Endothelial cell of umbilical vein (primary cell): ENCODE measurements at regions not wholly inside any gene's neighbourhood (a gene's known extent, or its start where the extent isn't known, plus 50 kb on each side); places are given as distances from the start of the nearest gene placed in this dataset.

Experiments
- BruUV-seq: library from RNA; stranded (reverse); fragments of 400-500 nt; replicated peaks from 2 replicates; lab custom pipeline; 2021; lab: Mats Ljungman, UMichigan
- CTCF ChIA-PET: fragments of 300-600, 350-600 bp; sonication (Branson Sonifier 250); formaldehyde crosslinking; loops from one replicate; lab custom pipeline; 2021; ENCODE audit warnings: antibody characterized with exemption, inconsistent platforms; lab: Charles Lee
- POLR2A ChIA-PET: fragments of 300-600, 350-600 bp; sonication (Branson Sonifier 250); formaldehyde crosslinking; loops from one replicate; lab custom pipeline; 2021; ENCODE audit warnings: antibody characterized with exemption, inconsistent platforms; lab: Charles Lee
- DNase-seq: peaks from one replicate; pipeline ENCODE4 v3.0.0-alpha.2; 2011; ENCODE audit warnings: low read depth, low spot score
- FAIRE-seq: peaks from 2 replicates; lab custom pipeline; 2011; peaks lifted over from hg19 to GRCh38; lab: Jason Lieb, UNC
- H2AFZ ChIP-seq: 2 replicates; pipeline ENCODE4 v1.6.0; 2012; ENCODE audit warnings: low read depth, low read length, control low read depth, inconsistent platforms
- H3K27ac ChIP-seq: 2 replicates; pipeline ENCODE4 v1.5.1; 2011; ENCODE audit warnings: low read depth, mild to moderate bottlenecking, control low read depth, low read length, moderate library complexity; ENCODE audit not compliant: insufficient read depth
- H3K27me3 ChIP-seq, 2 experiments: 2 replicates each; pipeline versions ENCODE4 v1.6.0 to v1.6.1; 2011; ENCODE audit warnings: low read length in 2 of 2, mixed read lengths in 1 of 2; ENCODE audit not compliant: control insufficient read depth in 2 of 2, insufficient read depth in 2 of 2
- H3K36me3 ChIP-seq, 2 experiments: 2 replicates in 1 of 2; 3 replicates in 1 of 2; pipeline ENCODE4 v1.5.1; 2011; ENCODE audit warnings: low read length in 2 of 2, mild to moderate bottlenecking in 1 of 2, moderate library complexity in 1 of 2; ENCODE audit not compliant: control insufficient read depth in 2 of 2, insufficient read depth in 2 of 2; ENCODE audit errors: extremely low read depth in 1 of 2
- H3K4me1 ChIP-seq: 3 replicates; pipeline ENCODE4 v1.5.1; 2011; ENCODE audit warnings: mild to moderate bottlenecking, low read length; ENCODE audit not compliant: control insufficient read depth, insufficient read depth; ENCODE audit errors: extremely low read depth
- H3K4me2 ChIP-seq: 2 replicates; pipeline ENCODE4 v1.6.1; 2011; ENCODE audit warnings: low read length, control low read depth, mixed read lengths; ENCODE audit not compliant: insufficient read depth
- H3K4me3 ChIP-seq, 3 experiments: fragments of 200-600 bp in 1 of 3; sonication (generic), shearing (Covaris generic) in 1 of 3; replicated peaks in 1 of 3; 2 replicates each; pipeline ENCODE4 v1.5.1; 2011 to 2016; ENCODE audit warnings: control low read depth in 3 of 3, low read length in 3 of 3, mild to moderate bottlenecking in 2 of 3, inconsistent platforms in 1 of 3, low read depth in 1 of 3, moderate library complexity in 1 of 3; ENCODE audit not compliant: insufficient read depth in 1 of 3
- H3K79me2 ChIP-seq: 2 replicates; pipeline ENCODE4 v1.6.0; 2012; ENCODE audit warnings: low read length, inconsistent platforms; ENCODE audit not compliant: control insufficient read depth, insufficient read depth
- H3K9ac ChIP-seq: replicated peaks from 2 replicates; pipeline ENCODE3; 2011; ENCODE audit warnings: low read length, control low read depth; ENCODE audit not compliant: insufficient read depth; ENCODE audit errors: extremely low read depth
- H3K9me1 ChIP-seq: replicated peaks from 3 replicates; pipeline ENCODE4 v1.6.0; 2011; ENCODE audit warnings: mild to moderate bottlenecking, low read length; ENCODE audit not compliant: control insufficient read depth, insufficient read depth; ENCODE audit errors: extremely low read depth
- H3K9me3 ChIP-seq: replicated peaks from 2 replicates; pipeline ENCODE4 v1.5.1; 2012; ENCODE audit warnings: low read length, inconsistent platforms; ENCODE audit not compliant: control insufficient read depth, insufficient read depth
- H4K20me1 ChIP-seq: replicated peaks from 2 replicates; pipeline ENCODE3; 2011; ENCODE audit warnings: mild to moderate bottlenecking, low read length; ENCODE audit not compliant: control insufficient read depth, insufficient read depth; ENCODE audit errors: extremely low read depth
- CTCF ChIP-seq, 2 donors: IDR thresholded peaks; 1 replicate in 1 of 2; 2 replicates in 1 of 2; pipeline ENCODE4 v1.5.1; 2011; ENCODE audit warnings: low read length in 2 of 2, mild to moderate bottlenecking in 2 of 2, moderate library complexity in 2 of 2, control low read depth in 1 of 2, inconsistent platforms in 1 of 2, low read depth in 1 of 2; ENCODE audit not compliant: insufficient read depth in 1 of 2; ENCODE audit errors: extremely low read depth in 1 of 2
- FOS ChIP-seq: IDR thresholded peaks from 2 replicates; pipeline ENCODE4 v1.6.1; 2011; ENCODE audit warnings: mild to moderate bottlenecking, low read length, moderate library complexity, borderline replicate concordance; ENCODE audit not compliant: insufficient read depth
- MYC ChIP-seq: IDR thresholded peaks from one replicate; pipeline ENCODE4 v1.6.1; 2011; ENCODE audit warnings: mild to moderate bottlenecking, low read depth, low read length
- dilution Hi-C: fragments of 300-500 bp; cut with MboI; formaldehyde crosslinking; loops from one replicate; pipeline ENCODE4 v1.15.0; 2019; ENCODE audit warnings: low sequenced_read_pairs; ENCODE audit not compliant: extremely low pct_ligation_motif_present
- intact Hi-C: fragments of 100-400 bp; cut with micrococcal nuclease; formaldehyde crosslinking; loops from one replicate; pipeline ENCODE4 v1.10.0; 2022

- H3K9ac ChIP-seq = no peak overlapping the region
- no peaks in the 10 kb centered on the region for H4K20me1 ChIP-seq
- intact Hi-C loops = no loop called here
- dilution Hi-C loops = no loop called here
- POLR2A ChIA-PET = no interaction called here
- no peak overlapping the region for H3K4me3 ChIP-seq
- H3K4me2 ChIP-seq = no peak overlapping the region
- no peaks in the 10 kb centered on the region for H3K27me3 ChIP-seq
- no peaks in the 10 kb centered on the region for H3K36me3 ChIP-seq
- CTCF ChIA-PET = no interaction called here
- FAIRE-seq (no peak), DNase-seq (no peak)
- BruUV-seq = no TSS peak
- peaks cover 6% of the 10 kb centered on the region for H3K9me3 ChIP-seq
- H3K4me1 ChIP-seq = no peaks in the 10 kb centered on the region
- H3K27ac ChIP-seq = no peak overlapping the region
- no peaks in the 10 kb centered on the region for H3K9me1 ChIP-seq
- H2AFZ ChIP-seq = no peak overlapping the region
- no peaks in the 10 kb centered on the region for H3K79me2 ChIP-seq
- no peak for TF ChIP-seq MYC
- no peak for TF ChIP-seq FOS
These were observed 875.8 kb upstream of the COX7C start for GRCh38 chr5:85741972-85742371.

GRCh38 chr5:85760519-85760918 is 857.2 kb upstream of the COX7C start:
- Histone ChIP-seq H3K79me2 (no peaks in the 10 kb centered on the region), H3K9me3 (peaks cover 3% of the 10 kb centered on the region), H3K36me3 (no peaks in the 10 kb centered on the region), H3K27me3 (no peaks in the 10 kb centered on the region), H3K4me2 (no peak overlapping the region), H2AFZ (no peak overlapping the region), H3K4me1 (no peaks in the 10 kb centered on the region), H3K27ac (no peak overlapping the region), H3K9ac (no peak overlapping the region), H4K20me1 (no peaks in the 10 kb centered on the region), H3K9me1 (no peaks in the 10 kb centered on the region), H3K4me3 (no peak overlapping the region)
- no TSS peak for BruUV-seq
- no peak for DNase-seq
- TF ChIP-seq CTCF (IDR thresholded peaks at IDR 0.05; ENCODE audit: extremely low read depth in 1 of 2, insufficient read depth in 1 of 2, low read depth in 1 of 2, low read length in 2 of 2) = no peak
- ChIA-PET CTCF (no interaction called here), POLR2A (no interaction called here)
- intact Hi-C loops (no loop called here), dilution Hi-C loops (no loop called here)
- FAIRE-seq = no peak
